Muscle of back (tissue), 3 donors: ENCODE measurements at regions not wholly inside any gene's neighbourhood (a gene's known extent, or its start where the extent isn't known, plus 50 kb on each side); places are given as distances from the start of the nearest gene placed in this dataset.
"Not testable (repeated sequence)": the region's sequence is repeated elsewhere in the genome, so short reads cannot be mapped to it uniquely, and the experiment has no call there.

ENCODE experiments used
- DNase-seq, 3 donors: peaks; one replicate each; pipeline versions ENCODE4 v3.0.0 to v3.0.0-alpha.2; 2013

DNA sequence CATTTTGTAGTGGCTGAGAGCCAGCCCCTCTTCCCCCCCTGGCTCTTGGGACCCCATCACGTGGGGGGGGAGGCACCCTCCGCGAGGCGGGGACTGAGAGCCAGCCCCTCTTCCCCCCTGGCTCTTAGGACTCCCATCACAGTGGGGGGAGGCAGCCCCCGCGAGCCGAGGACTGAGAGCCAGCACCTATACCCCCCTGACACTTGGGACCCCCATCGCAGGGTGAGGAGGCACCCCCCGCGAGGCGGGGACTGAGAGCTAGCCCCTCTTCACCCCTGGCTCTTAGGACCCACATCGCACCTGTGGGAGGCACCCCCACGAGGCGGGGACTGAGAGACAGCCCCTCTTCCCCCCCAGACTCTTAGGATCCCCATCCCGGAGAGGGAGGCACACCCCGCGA, 2426.5 kb upstream of the PCDH20 start:
- no peak for DNase-seq

- no peak for DNase-seq
These were observed 2425.1 kb upstream of the PCDH20 start for GRCh38 chr13:63840551-63841421.

DNA sequence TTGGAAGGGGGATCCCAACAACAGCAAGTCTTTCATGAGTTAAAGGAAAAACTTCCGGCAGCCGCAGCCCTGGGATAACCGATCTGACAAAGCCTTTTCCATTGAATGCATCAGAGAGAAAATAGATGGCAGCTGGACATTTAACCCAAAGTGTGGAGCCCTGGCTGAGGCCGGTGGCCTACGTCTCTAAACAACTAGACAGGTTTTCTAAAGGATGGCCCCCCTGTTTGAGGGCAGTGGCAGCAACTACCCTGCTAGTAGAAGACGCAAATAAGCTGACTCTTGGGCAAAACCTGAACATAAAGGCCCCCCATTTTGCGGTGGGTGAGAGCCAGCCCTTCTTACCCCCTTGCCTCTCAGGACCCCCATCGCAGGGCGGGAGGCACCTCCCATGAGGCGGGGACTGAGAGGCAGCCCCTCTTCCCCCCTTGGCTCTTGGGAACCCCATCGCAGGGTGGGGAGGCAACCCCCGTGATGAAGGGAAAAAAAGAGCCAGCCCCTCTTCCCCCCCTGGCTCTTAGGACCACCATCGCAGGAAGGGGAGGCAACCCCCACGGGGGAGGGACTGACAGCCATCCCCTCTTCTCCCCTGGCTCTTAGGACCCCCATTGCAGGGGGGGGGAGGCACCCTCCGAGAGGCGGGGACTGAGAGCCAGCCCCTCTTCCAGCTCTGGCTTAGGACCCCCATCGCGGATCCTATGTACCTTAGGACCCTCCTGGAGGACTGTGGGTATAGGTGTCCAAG, 2422.9 kb upstream of the PCDH20 start:
- no peak for DNase-seq

- DNase-seq: not testable (repeated sequence)
These were observed 2422.1 kb upstream of the PCDH20 start for GRCh38 chr13:63837701-63838100.

DNA sequence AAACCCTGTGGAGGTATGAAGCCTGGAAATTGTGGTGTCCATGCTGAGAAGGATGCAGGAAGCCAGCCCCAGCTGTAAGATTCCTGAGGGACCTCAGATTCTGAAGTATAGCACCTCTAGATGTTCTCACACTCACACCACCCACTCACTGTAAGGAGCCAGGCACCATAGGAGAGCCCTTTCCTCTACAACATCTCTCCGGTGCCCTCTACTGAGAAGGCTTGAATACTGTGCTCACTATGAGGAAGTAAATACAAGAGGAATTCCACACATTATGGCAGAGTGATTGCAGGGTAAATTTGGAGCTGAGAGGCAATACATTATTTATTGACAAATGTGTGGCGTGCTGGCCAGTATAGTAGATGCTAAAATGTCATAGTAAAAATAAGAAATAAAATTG, 2414.0 kb upstream of the PCDH20 start:
- DNase-seq: not testable (repeated sequence)

DNA sequence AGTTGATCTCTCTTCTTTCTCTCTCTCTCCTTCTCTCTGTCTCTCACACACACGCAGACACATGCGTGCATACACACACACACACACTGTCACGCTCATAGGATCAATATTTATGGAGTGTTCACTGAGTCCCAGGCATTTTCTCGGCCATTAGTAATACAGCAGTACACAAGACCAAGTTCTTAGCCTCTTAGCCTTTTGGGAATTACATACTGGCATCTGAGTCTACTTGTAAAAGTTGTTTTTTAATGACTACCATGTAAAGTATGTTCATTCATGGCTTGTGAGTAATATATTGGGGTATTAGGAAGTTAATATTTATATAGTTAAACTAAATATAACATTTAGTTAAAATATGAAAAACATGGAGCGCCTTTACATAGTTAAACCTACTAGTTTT, 2406.1 kb upstream of the PCDH20 start:
- not testable (repeated sequence) for DNase-seq

GRCh38 chr13:63811428-63812004, 2395.9 kb upstream of the PCDH20 start:
- DNase-seq: not testable (repeated sequence)

- DNase-seq: not testable (repeated sequence)
These were observed 2375.5 kb upstream of the PCDH20 start for GRCh38 chr13:63791134-63791533.

GRCh38 chr13:63774133-63774532, 2358.5 kb upstream of the PCDH20 start:
- no peak for DNase-seq

- DNase-seq: no peak
These were observed 2357.8 kb upstream of the PCDH20 start for GRCh38 chr13:63773476-63773875.

GRCh38 chr13:63757683-63758082, 2342.0 kb upstream of the PCDH20 start:
- not testable (repeated sequence) for DNase-seq

- not testable (repeated sequence) for DNase-seq
These were observed 2334.2 kb upstream of the PCDH20 start for GRCh38 chr13:63749857-63750256.

DNA sequence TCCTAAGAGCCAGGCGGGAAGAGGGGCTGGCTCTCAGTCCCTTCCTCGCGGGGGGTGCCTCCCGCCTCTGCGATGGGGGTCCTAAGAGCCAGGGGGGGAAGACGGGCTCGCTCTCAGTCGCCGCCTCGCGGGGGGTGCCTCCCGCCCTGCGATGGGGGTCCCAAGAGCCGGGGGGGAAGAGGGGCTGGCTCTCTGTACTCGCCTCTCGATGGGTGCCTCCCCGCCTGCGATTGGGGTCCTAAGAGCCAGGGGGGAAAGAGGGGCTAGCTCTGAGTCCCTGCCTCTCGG, 2326.1 kb upstream of the PCDH20 start:
- DNase-seq: not testable (repeated sequence)

DNA sequence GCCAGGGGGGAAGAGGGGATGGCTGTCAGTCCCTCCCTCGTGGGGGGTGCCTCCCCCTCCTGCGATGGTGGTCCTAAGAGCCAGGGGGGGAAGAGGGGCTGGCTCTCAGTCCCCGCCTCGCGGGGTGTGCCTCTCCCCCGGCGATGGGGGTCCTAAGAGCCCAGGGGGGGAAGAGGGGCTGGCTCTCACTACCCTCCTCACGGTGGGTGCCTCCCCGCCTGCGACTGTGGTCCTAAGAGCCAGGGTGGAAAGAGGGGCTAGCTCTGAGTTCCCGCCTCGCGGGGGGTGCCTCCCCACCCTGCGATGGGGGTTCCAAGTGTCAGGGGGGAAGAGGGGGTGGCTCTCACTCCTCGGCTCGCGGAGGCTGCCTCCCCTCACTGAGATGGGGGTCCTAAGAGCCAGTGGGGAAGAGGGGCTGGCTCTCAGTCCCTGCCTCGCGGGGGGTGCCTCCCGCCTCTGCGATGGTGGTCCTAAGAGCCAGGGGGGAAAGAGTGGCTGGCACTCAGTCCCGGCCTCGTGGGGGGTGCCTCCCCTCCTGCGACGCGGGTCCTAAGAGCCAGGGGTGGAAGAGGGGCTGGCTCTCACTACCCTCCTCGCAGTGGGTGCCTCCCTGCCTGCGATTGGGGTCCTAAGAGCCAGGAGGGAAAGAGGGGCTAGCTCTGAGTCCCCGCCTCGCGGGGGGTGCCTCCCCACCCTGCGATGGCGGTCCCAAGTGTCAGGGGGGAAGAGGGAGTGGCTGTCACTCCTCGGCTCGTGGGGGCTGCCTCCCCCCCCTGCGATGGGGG, 2325.6 kb upstream of the PCDH20 start:
- no peak for DNase-seq

- not testable (repeated sequence) for DNase-seq
These were observed 2323.6 kb upstream of the PCDH20 start for GRCh38 chr13:63739112-63739735.

- DNase-seq: no peak
These were observed 2321.8 kb upstream of the PCDH20 start for GRCh38 chr13:63737418-63737817.

- no peak for DNase-seq
These were observed 2316.2 kb upstream of the PCDH20 start for GRCh38 chr13:63731896-63732295.

GRCh38 chr13:63712159-63712558, 2296.5 kb upstream of the PCDH20 start:
- DNase-seq: not testable (repeated sequence)

GRCh38 chr13:63706751-63707150, 2291.1 kb upstream of the PCDH20 start:
- DNase-seq: no peak

- DNase-seq: no peak
These were observed 2288.9 kb upstream of the PCDH20 start for GRCh38 chr13:63704521-63704920.

DNA sequence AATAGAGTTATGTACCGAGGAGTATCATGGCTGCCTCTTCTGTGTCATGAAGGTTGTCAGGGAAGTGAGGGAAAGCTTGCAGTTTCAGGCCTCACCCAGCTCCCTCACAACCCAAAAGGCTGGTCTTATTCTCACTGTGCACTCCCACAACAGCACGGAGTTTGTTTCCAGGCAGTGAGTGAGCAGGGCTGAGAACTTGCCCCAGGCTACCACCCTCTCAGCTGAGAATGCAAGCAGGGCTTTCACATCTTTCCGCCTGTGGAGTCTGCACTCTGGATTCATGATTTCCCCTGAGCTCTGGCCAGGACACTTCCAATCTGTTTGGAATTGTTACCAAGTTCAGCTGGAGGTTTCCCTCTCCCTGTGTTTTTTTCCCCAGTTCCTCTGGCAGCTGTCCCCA, 2284.7 kb upstream of the PCDH20 start:
- DNase-seq: no peak

DNA sequence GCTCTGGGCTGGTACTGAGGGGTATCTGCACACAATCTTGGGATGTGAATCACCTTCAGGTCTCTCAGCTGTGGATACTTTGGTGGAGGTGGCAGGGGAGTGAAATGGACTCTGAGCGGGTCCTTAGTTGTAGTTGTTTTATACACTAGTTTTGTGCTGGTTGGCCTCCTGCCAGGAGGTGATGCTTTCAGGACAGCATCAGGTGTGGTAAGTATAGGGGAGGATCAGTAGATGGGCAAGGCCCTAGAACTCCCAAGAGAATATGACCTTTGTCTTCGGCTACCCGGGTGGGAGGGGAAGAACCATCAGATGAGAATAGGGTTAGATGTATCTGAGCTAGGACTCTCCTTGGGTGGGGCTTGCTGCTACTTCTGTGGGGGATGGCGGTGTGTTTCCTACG, 2284.3 kb upstream of the PCDH20 start:
- no peak for DNase-seq
